IPS-11a (cell line): ENCODE measurements at regions not wholly inside any gene's neighbourhood (a gene's known extent, or its start where the extent isn't known, plus 50 kb on each side); places are given as distances from the start of the nearest gene placed in this dataset.
"Not testable (repeated sequence)": the region's sequence is repeated elsewhere in the genome, so short reads cannot be mapped to it uniquely, and the experiment has no call there.

Experiments
- H3K4me3 ChIP-seq: one replicate; pipeline ENCODE4 v1.5.1; 2013; ENCODE audit warnings: low read depth, low read length, control low read depth

DNA sequence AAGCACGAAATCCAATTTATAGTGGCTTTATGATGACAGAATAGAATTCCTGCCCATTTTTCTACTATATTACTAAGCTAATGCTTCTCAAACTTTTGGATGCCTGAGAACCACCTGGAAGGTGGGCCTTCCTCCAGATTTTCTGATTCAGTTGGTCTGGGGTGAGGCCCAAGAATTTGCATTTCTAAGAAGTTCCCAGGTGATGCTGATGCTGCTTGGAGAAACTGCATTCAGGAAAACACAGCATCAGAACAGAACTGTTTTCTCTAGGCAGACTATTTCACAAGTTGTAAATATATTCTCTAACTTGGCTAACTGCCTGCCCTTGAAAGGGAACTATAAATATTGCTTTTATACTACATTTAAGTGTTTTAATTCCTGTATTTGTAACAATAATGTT is 644.9 kb upstream of the DPPA4 start:
- H3K4me3 ChIP-seq: no peak overlapping the region

DNA sequence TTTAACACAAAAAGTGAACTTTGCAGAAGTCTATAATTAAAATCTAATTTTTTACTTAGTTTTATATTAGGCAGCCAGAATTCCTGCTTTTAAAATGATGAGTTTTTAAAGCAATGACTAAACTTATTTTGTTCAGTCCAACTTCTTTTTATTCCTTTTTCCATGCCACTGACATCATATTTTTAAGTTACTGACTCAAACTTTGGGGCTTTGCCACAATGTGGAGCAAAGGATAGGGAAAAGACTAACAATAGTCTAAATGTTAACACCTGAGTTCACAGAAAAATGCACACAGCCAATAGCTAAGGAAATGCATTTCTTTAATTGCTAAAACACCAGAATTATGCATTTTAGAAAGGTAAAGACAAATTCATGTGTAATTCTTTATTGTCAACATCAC is 647.6 kb upstream of the DPPA4 start:
- H3K4me3 ChIP-seq: no peak overlapping the region

DNA sequence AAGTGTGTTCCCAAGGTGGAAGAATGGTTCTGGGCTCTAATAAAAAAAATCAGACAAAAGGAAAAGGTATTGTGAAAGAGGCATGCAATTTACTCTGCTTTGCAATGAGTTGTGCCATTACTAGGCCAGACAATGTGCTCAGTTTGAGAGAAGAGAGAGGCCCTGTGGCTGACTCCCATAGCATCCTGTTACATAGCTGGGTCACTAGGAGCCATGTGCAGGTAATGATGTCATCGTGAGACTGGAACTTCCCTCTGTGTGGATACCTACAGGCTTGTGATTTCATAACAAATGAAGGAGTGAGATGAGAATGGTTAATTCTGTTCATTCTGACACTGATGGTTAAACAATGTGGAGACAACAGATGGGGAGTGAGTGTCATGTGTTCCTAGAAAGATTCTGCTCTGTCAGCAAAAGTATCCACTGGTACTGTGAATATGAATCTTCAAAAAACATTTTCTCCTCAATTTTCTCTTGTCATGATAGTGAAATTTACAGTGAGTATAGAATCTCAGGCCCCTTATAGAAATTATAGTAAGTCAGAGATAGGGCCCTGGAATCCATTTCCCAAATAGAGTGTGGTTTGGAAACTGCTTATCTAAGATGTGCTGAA is 648.7 kb upstream of the DPPA4 start:
- H3K4me3 ChIP-seq: no peak overlapping the region

DNA sequence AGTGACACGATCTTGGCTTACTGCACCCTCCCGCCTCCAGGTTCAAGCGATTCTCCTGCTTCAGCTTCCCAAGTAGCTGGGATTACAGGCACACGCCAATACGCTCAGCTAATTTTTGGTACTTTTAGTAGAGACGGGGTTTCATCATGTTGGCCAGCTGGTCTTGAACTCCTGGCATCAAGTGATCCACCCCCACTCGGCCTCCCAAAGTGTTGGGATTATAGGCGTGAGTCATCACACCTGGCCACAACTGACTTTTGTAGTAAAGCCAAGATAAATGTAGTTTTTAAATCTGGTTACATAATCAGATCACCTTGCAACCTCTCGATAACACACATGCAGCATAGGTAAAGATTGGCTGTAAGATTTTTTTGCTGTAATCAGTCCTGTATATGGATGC is 657.5 kb upstream of the DPPA4 start:
- no peak overlapping the region for H3K4me3 ChIP-seq

DNA sequence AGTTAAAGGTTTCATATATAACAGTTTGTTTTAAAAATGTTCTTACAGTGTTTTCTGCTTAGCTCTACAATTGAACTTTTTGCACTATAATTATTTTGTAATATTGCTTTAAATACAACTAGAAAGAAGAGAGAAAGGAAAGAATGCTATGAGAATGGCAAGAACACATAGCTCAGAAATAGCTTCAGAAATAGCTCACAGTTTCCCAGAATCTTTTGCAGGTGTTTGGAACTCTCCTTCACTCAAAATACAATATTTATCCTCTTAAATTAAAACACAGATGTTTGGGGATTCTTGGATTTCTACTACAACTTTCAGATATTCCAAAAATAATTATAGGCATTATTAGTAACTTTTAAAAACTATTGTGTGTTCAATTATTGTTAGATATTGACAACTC is 658.0 kb upstream of the DPPA4 start:
- H3K4me3 ChIP-seq: no peak overlapping the region

DNA sequence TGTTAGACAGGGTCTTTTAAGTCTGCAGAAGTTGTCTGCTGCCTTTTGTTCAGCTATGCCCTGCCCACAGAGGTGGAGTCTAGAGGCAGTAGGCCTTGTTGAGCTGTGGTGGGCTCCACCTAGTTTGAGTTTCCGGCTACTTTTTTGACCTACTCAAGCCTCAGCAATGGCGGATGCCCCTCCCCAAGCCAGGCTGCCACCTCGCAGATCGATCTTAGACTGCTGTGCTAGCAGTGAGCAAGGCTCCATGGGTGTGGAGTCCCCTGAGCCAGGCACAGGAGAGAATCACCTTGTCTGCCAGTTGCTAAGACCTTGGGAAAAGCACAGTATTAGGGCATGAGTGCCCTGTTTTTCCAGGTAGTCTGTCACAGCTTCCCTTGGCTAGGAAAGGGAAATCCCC is 664.6 kb upstream of the DPPA4 start:
- H3K4me3 ChIP-seq: not testable (repeated sequence)

DNA sequence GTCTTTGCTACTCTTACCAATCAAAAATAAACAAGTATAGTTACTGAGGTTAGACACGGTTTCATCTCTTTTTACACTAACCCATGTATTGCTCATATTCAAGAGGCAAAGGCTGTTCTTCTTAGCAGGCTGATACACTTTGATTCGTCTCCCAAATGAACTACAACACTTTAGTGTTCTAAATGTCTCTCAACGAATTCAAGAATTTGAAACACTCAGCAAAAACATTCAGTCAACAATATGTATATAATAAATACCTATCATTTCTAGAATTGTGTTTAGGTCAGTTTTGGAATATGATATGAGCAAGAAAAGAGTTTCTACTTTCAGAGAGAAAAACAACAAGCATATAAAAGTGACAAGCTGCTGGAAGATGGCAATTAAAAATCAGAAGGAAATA is 669.6 kb upstream of the DPPA4 start:
- no peak overlapping the region for H3K4me3 ChIP-seq

DNA sequence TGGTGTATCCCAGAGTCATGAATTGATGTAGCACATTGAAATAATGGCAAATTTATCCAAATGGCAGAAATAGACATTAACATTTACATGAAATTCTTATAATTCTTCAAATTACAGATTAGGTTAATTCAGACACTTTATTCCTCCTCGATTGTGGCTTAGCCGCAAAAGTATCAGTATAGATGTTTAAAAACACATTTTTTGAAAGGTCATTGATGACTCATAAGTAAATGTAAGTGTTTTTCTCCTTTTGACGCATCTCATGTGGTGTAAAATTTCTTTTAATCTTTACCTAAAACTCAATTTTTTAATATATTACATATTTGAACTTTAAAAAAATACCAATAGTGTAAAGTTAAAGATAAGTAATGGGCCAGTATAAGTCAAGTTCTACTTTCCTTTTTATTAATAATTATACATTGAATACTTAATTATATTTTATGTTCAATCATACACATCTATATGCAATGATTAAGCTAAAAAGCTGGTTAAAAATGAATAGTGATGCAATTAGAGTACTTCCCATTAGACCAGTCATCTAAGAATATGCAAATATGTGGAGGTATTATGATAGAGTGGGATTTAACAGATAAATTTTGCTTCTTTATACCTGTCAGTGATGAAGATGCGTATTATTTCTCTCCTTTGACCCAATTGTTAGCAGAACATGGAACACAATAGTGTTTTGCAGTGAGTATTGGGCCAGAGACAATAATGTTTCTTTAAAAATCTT is 678.1 kb upstream of the DPPA4 start:
- no peak overlapping the region for H3K4me3 ChIP-seq

DNA sequence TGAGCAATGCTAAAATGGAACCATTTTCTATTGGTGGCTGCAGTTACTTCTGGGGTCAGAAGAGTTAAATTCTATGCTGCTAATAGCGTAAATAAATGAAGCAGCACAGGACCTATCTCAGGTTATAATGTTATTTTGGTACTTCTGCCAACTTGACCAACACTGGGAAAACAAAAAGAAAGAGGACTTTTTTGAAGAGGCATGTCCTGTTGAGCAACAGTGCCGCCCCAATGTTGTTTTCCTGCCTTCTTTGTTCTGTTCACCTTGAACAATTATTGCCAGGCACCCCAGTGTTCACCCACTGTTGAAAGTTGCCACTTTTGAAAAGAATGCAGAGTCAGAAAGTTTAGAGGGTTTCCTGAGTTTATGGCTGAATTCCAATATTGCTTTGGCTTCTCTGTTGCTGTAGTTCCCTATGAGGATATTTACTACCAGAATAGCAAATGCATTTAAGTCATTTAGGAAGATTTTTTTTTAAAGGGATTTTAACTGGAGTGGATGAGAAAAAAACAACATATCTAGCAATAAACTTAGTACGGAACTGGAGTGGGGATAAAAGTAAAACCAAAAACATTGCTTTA is 679.0 kb upstream of the DPPA4 start:
- H3K4me3 ChIP-seq: no peak overlapping the region

DNA sequence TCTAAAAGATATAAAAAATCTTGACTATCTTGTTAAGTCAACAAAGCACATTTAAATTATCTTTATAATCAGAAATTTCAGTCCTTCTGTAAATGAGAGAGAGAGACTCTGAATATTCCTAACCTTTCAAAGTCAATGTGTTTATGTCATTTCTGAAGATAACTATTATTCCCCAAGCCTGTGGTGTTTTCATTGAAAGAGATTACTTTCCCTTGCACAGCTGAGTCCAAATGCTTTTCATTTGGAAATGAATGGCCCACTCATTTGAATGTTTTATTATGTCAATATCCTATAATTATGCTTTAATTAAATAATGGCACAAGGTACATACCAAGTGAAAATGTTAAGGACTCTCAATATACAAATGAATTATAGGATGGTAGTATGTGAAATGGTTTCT is 680.0 kb upstream of the DPPA4 start:
- H3K4me3 ChIP-seq: no peak overlapping the region

DNA sequence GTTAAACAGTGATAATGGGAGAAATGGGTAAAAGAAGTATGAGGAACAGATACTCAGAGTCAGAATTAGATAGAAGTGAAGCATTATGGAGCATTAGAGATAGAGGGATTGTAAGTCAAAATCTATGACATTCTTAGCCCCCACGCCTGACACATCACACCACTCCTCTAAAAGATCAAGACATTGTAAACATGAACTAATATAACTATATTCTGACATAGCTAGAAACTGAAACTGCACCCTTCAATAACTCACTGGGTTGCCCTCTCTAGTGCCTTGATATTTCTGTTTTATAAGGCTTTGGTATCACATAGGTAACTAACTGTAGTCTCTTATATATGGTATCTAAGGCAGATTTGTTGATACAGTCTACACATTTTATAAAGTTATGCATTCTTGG is 684.3 kb upstream of the DPPA4 start:
- no peak overlapping the region for H3K4me3 ChIP-seq

DNA sequence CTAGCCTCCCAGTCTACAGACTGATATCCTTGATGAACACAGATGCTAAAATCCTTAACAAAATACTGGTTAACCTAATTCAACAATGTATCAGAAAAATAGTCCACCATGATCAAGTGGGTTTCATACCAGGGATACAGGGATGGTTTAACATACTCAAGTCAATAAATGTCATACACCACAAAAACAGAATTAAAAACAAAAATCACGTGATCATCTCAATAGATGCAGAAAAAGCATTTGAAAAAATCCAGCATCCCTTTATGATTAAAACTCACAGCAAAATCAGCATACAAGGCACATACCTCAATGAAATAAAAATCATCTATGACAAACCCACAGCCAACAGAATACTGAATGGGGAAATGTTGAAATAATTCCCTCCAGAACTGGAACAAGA is 685.7 kb upstream of the DPPA4 start:
- not testable (repeated sequence) for H3K4me3 ChIP-seq

DNA sequence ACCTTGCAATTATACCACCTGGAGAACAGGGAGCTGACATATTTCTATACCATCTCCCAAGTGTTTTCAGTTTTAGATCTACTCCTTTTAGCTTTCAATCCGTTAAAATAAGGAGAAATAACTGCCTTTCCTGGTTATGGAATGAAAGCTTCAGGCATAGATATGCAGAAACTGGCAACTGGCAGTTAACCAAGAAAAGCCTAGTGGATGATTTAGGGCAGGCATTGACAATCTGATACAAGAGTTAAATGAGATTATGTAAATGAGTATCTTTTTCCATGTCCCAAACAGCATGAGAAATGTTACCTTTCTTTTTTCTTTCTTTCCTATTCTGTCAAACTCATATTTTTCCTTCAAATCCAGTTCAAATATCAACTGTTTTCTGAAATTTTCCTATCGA is 689.1 kb upstream of the DPPA4 start:
- no peak overlapping the region for H3K4me3 ChIP-seq

DNA sequence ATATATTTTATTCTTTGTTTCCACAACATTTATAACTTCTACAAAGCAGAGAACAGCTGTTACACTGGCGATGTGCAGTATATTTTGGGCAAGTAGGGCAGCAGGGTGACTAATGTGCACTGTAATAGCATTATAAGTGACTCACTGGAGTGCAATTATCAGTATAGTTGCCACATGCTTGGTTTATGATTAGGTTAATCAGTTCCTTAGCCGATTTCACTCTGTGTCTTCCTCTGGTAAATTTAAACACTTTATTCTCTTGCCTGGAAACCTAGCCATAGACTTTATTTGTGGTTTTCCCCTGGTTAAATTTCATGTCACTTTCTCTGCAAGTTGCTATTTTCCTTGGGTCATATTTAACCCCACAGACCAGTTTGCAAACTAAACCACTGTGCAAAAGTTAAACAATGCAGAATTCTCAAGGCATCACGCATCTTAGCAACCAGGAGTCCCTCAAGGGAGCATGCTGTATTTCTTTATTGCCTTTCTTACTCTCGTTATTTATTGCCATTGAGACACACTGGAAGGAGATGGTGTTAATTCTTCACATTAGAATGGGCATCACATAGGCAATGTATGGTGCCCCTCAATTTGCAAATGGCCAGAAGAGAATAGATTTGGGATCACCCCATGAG is 690.2 kb upstream of the DPPA4 start:
- H3K4me3 ChIP-seq: no peak overlapping the region

DNA sequence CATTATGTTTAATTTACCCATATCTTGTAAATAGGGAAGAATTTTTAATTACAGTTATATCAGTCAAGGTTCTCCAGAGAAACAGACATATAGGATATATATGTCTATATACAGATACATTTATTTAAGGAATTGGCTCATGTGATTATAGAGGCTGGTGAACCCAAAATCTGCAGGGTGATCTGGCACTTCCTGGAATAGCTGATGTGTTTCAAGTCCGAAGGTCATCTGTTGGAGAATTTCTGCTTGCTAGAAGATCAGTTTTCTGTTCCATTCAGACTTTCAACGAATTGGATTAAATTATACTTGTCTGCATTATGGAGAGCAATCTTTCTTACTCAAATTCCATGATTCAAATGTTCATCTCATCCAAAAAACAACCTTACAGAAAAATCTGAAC is 694.6 kb upstream of the DPPA4 start:
- no peak overlapping the region for H3K4me3 ChIP-seq

DNA sequence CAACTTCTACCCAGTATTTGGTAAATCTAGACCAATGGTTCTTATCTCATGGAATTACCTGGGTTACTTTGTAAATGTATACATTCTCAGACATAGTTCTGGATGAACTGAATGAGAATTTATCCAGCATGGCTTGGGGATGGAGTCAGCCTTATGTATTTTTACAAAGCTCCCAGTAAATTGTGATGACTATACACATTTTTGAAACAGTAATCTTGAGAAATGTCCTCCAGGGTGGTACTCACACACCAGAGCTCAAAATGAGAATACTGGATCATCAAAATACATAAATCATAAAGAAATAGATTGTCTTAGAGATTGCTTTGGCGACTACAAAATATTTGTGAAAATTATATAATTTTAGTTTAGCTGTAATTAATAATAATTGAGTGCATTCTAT is 722.1 kb upstream of the DPPA4 start:
- H3K4me3 ChIP-seq: no peak overlapping the region

DNA sequence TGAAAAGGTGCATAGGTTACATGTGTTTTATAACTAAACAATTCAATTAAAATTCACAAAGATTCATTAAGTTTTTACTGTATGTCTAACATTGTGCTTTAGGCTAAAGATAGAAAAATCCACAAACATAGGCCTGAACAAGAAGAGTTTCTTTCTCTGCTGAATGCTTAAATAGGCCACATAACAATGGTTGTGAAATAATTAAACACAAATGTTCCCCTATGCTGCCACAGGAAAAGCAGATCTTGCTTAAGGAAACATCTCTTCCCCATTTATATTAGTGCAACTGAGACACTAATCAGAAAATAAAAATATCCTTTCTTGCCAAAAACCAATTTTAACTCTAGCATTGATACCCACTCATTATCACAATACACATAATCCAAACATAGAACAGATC is 725.4 kb upstream of the DPPA4 start:
- no peak overlapping the region for H3K4me3 ChIP-seq

DNA sequence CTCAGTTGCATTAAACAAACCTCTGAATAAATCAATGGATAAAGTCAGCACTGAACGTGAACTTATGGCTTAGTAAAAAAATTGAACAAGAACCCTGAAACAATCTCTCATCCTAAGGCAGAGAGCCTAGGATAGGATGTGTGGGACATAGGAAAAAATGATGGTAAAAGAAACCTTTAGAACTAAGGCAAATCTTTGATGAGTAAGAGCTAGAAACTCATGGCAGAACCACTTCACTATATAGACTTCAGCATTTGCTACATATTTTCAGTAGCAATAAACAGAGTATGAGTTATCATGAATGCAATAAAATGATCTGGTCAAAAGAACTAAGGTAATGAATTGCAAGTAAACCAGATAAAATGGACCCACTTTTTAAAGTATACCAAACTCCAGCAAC is 725.8 kb upstream of the DPPA4 start:
- H3K4me3 ChIP-seq: no peak overlapping the region

DNA sequence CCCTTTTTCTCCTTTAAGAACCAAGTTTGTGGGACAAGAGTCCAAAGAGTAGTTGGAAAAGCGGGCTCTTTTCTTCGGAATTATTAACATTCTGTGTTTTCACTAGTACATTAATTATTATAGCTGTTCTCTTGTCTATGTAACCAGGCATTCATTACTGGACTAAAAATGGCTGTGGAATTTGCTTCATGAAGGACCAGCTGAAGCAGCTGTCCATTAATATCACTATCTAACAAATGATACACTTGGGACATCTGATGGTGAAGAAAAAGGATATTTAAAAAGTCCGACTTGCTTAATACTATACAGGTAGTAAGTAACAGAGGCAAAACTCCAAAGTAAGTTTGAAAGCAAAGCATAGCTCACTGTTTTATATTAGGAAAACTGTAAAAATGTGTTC is 728.9 kb upstream of the DPPA4 start:
- H3K4me3 ChIP-seq: no peak overlapping the region

DNA sequence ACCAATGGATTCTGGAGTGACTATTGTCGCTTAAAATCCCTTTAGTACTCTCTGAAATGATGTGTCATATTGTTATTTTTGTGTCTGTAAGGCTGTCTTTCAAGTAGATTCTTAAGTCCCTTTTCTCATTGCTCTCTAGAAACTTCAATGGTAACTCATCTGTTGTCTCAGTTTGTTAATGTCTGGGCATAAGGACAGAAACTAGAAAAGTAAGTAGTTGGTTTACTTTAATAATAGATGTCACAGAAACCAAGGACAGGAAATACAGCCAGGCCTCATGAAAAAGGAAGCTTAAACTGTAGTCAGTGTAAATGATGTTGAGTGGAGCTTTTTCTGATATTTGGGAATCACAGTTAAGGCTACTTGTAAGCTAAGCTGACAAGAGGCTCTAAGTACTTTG is 730.2 kb upstream of the DPPA4 start:
- H3K4me3 ChIP-seq: no peak overlapping the region

DNA sequence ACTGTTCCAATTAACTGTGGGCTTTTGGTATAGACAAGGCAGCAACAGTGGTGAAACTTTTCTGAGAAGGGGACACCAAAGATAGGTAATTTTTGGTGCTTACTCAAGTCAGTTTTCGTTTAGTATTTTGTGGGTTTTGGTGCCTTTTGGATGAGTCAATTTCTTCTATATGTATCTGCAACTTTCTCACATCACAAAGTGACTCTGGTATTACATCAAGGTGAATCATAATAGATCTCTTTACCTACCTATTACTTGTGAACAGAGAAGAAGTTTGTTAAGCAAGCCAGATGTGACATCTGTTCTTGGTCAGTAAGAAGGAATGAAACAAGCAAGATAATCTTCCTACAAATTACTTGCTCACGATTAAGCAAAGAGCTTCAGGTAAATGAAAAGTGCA is 732.4 kb upstream of the DPPA4 start:
- H3K4me3 ChIP-seq: no peak overlapping the region
